Endothelial cell of umbilical vein (primary cell): ENCODE measurements at regions not wholly inside any gene's neighbourhood (a gene's known extent, or its start where the extent isn't known, plus 50 kb on each side); places are given as distances from the start of the nearest gene placed in this dataset.

Experiments
- BruUV-seq: library from RNA; stranded (reverse); fragments of 400-500 nt; replicated peaks from 2 replicates; lab custom pipeline; 2021; lab: Mats Ljungman, UMichigan
- CTCF ChIA-PET: fragments of 300-600, 350-600 bp; sonication (Branson Sonifier 250); formaldehyde crosslinking; loops from one replicate; lab custom pipeline; 2021; ENCODE audit warnings: antibody characterized with exemption, inconsistent platforms; lab: Charles Lee
- POLR2A ChIA-PET: fragments of 300-600, 350-600 bp; sonication (Branson Sonifier 250); formaldehyde crosslinking; loops from one replicate; lab custom pipeline; 2021; ENCODE audit warnings: antibody characterized with exemption, inconsistent platforms; lab: Charles Lee
- DNase-seq: peaks from one replicate; pipeline ENCODE4 v3.0.0-alpha.2; 2011; ENCODE audit warnings: low read depth, low spot score
- FAIRE-seq: peaks from 2 replicates; lab custom pipeline; 2011; peaks lifted over from hg19 to GRCh38; lab: Jason Lieb, UNC
- H2AFZ ChIP-seq: 2 replicates; pipeline ENCODE4 v1.6.0; 2012; ENCODE audit warnings: low read depth, low read length, control low read depth, inconsistent platforms
- H3K27ac ChIP-seq: 2 replicates; pipeline ENCODE4 v1.5.1; 2011; ENCODE audit warnings: low read depth, mild to moderate bottlenecking, control low read depth, low read length, moderate library complexity; ENCODE audit not compliant: insufficient read depth
- H3K27me3 ChIP-seq, 2 experiments: 2 replicates each; pipeline versions ENCODE4 v1.6.0 to v1.6.1; 2011; ENCODE audit warnings: low read length in 2 of 2, mixed read lengths in 1 of 2; ENCODE audit not compliant: control insufficient read depth in 2 of 2, insufficient read depth in 2 of 2
- H3K36me3 ChIP-seq, 2 experiments: 2 replicates in 1 of 2; 3 replicates in 1 of 2; pipeline ENCODE4 v1.5.1; 2011; ENCODE audit warnings: low read length in 2 of 2, mild to moderate bottlenecking in 1 of 2, moderate library complexity in 1 of 2; ENCODE audit not compliant: control insufficient read depth in 2 of 2, insufficient read depth in 2 of 2; ENCODE audit errors: extremely low read depth in 1 of 2
- H3K4me1 ChIP-seq: 3 replicates; pipeline ENCODE4 v1.5.1; 2011; ENCODE audit warnings: mild to moderate bottlenecking, low read length; ENCODE audit not compliant: control insufficient read depth, insufficient read depth; ENCODE audit errors: extremely low read depth
- H3K4me2 ChIP-seq: 2 replicates; pipeline ENCODE4 v1.6.1; 2011; ENCODE audit warnings: low read length, control low read depth, mixed read lengths; ENCODE audit not compliant: insufficient read depth
- H3K4me3 ChIP-seq, 3 experiments: fragments of 200-600 bp in 1 of 3; sonication (generic), shearing (Covaris generic) in 1 of 3; replicated peaks in 1 of 3; 2 replicates each; pipeline ENCODE4 v1.5.1; 2011 to 2016; ENCODE audit warnings: control low read depth in 3 of 3, low read length in 3 of 3, mild to moderate bottlenecking in 2 of 3, inconsistent platforms in 1 of 3, low read depth in 1 of 3, moderate library complexity in 1 of 3; ENCODE audit not compliant: insufficient read depth in 1 of 3
- H3K79me2 ChIP-seq: 2 replicates; pipeline ENCODE4 v1.6.0; 2012; ENCODE audit warnings: low read length, inconsistent platforms; ENCODE audit not compliant: control insufficient read depth, insufficient read depth
- H3K9ac ChIP-seq: replicated peaks from 2 replicates; pipeline ENCODE3; 2011; ENCODE audit warnings: low read length, control low read depth; ENCODE audit not compliant: insufficient read depth; ENCODE audit errors: extremely low read depth
- H3K9me1 ChIP-seq: replicated peaks from 3 replicates; pipeline ENCODE4 v1.6.0; 2011; ENCODE audit warnings: mild to moderate bottlenecking, low read length; ENCODE audit not compliant: control insufficient read depth, insufficient read depth; ENCODE audit errors: extremely low read depth
- H3K9me3 ChIP-seq: replicated peaks from 2 replicates; pipeline ENCODE4 v1.5.1; 2012; ENCODE audit warnings: low read length, inconsistent platforms; ENCODE audit not compliant: control insufficient read depth, insufficient read depth
- H4K20me1 ChIP-seq: replicated peaks from 2 replicates; pipeline ENCODE3; 2011; ENCODE audit warnings: mild to moderate bottlenecking, low read length; ENCODE audit not compliant: control insufficient read depth, insufficient read depth; ENCODE audit errors: extremely low read depth
- CTCF ChIP-seq, 2 donors: IDR thresholded peaks; 1 replicate in 1 of 2; 2 replicates in 1 of 2; pipeline ENCODE4 v1.5.1; 2011; ENCODE audit warnings: low read length in 2 of 2, mild to moderate bottlenecking in 2 of 2, moderate library complexity in 2 of 2, control low read depth in 1 of 2, inconsistent platforms in 1 of 2, low read depth in 1 of 2; ENCODE audit not compliant: insufficient read depth in 1 of 2; ENCODE audit errors: extremely low read depth in 1 of 2
- EZH2 ChIP-seq: IDR thresholded peaks from 2 replicates; pipeline ENCODE4 v1.6.1; 2012; ENCODE audit warnings: borderline replicate concordance, low read depth, mild to moderate bottlenecking, moderate library complexity, low read length, inconsistent platforms; ENCODE audit not compliant: severe bottlenecking
- FOS ChIP-seq: IDR thresholded peaks from 2 replicates; pipeline ENCODE4 v1.6.1; 2011; ENCODE audit warnings: mild to moderate bottlenecking, low read length, moderate library complexity, borderline replicate concordance; ENCODE audit not compliant: insufficient read depth
- GATA2 ChIP-seq: IDR thresholded peaks from 2 replicates; pipeline ENCODE4 v1.7.0; 2011; ENCODE audit warnings: low read depth, mild to moderate bottlenecking, moderate library complexity, mixed read lengths, low read length; ENCODE audit not compliant: insufficient read length, insufficient read depth
- JUN ChIP-seq: IDR thresholded peaks from 2 replicates; pipeline ENCODE4 v1.6.1; 2011; ENCODE audit warnings: borderline replicate concordance, low read depth; ENCODE audit not compliant: insufficient read length, insufficient read depth
- MAX ChIP-seq: IDR thresholded peaks from 2 replicates; pipeline ENCODE4 v1.6.1; 2011; ENCODE audit not compliant: insufficient read depth, insufficient read length
- MYC ChIP-seq: IDR thresholded peaks from one replicate; pipeline ENCODE4 v1.6.1; 2011; ENCODE audit warnings: mild to moderate bottlenecking, low read depth, low read length
- POLR2A ChIP-seq: IDR thresholded peaks from 2 replicates; pipeline ENCODE4 v1.6.1; 2012; ENCODE audit warnings: low read depth, mild to moderate bottlenecking, control low read depth, low read length
- POLR2AphosphoS5 ChIP-seq: IDR thresholded peaks from 2 replicates; pipeline ENCODE4 v1.6.1; 2012; ENCODE audit warnings: low read depth, mild to moderate bottlenecking, control low read depth, low read length, moderate library complexity; ENCODE audit not compliant: insufficient read depth
- dilution Hi-C: fragments of 300-500 bp; cut with MboI; formaldehyde crosslinking; loops from one replicate; pipeline ENCODE4 v1.15.0; 2019; ENCODE audit warnings: low sequenced_read_pairs; ENCODE audit not compliant: extremely low pct_ligation_motif_present
- intact Hi-C: fragments of 100-400 bp; cut with micrococcal nuclease; formaldehyde crosslinking; loops from one replicate; pipeline ENCODE4 v1.10.0; 2022

- Histone ChIP-seq H4K20me1 (no peaks in the 10 kb centered on the region), H3K9me1 (no peaks in the 10 kb centered on the region), H3K4me3 (no peak overlapping the region), H3K27ac (no peak overlapping the region), H2AFZ (no peak overlapping the region), H3K9me3 (no peaks in the 10 kb centered on the region), H3K9ac (no peak overlapping the region), H3K4me1 (peaks cover 1% of the 10 kb centered on the region), H3K79me2 (no peaks in the 10 kb centered on the region), H3K4me2 (no peak overlapping the region), H3K27me3 (no peaks in the 10 kb centered on the region), H3K36me3 (no peaks in the 10 kb centered on the region)
- FAIRE-seq (no peak), DNase-seq (no peak)
- intact Hi-C loops = no loop called here
- dilution Hi-C loops = no loop called here
- no peak for TF ChIP-seq POLR2AphosphoS5
- no TSS peak for BruUV-seq
- ChIA-PET CTCF (no interaction called here), POLR2A (no interaction called here)
Observed at GRCh38 chr10:21298701-21299100, 226.8 kb downstream of the SKIDA1 start.

GRCh38 chr10:21297603-21298383 lies 227.7 kb downstream of the SKIDA1 start:
- CTCF ChIA-PET = interaction anchor here (0.7 to 1.4 kb wide), 3 partner anchors 9 to 99 kb away, joined by 3 to 4 read pairs (median 3); no protein-coding TSS in a partner anchor
- peaks cover 10% of the 10 kb centered on the region for H3K4me1 ChIP-seq
- H3K9me3 ChIP-seq = no peaks in the 10 kb centered on the region
- no peak overlapping the region for H3K9ac ChIP-seq
- H2AFZ ChIP-seq = no peak overlapping the region
- intact Hi-C loops (no loop called here), dilution Hi-C loops (no loop called here)
- no peak overlapping the region for H3K4me3 ChIP-seq
- no TSS peak for BruUV-seq
- no peaks in the 10 kb centered on the region for H3K79me2 ChIP-seq
- no peaks in the 10 kb centered on the region for H3K36me3 ChIP-seq
- no peak for FAIRE-seq
- POLR2A ChIA-PET = no interaction called here
- no peak for DNase-seq
- no peak overlapping the region for H3K4me2 ChIP-seq
- H4K20me1 ChIP-seq = no peaks in the 10 kb centered on the region
- no peaks in the 10 kb centered on the region for H3K9me1 ChIP-seq
- no peak for TF ChIP-seq GATA2
- no peak for TF ChIP-seq CTCF (IDR thresholded peaks at IDR 0.05; ENCODE audit: extremely low read depth in 1 of 2, insufficient read depth in 1 of 2, low read depth in 1 of 2, low read length in 2 of 2)
- no peak for TF ChIP-seq MAX
- TF ChIP-seq POLR2AphosphoS5 = no peak
- TF ChIP-seq EZH2 = no peak
- no peak for TF ChIP-seq JUN
- no peak for TF ChIP-seq MYC
- TF ChIP-seq FOS = no peak
- no peak for TF ChIP-seq POLR2A
- no peak overlapping the region for H3K27ac ChIP-seq
- no peaks in the 10 kb centered on the region for H3K27me3 ChIP-seq
